CD14-positive monocyte (primary cell): ENCODE measurements at regions not wholly inside any gene's neighbourhood (a gene's known extent, or its start where the extent isn't known, plus 50 kb on each side); places are given as distances from the start of the nearest gene placed in this dataset.

Source experiments
- DNase-seq, 3 donors: peaks; one replicate each; pipeline ENCODE4 v3.0.0-alpha.2; 2011 to 2022
- H2AFZ ChIP-seq: 2 replicates; pipeline ENCODE4 v1.6.0; 2012; ENCODE audit warnings: mild to moderate bottlenecking, low read depth, low read length, inconsistent platforms; ENCODE audit not compliant: insufficient read depth, poor library complexity, severe bottlenecking
- H3K27ac ChIP-seq, 2 donors: 1 replicate in 1 of 2; 2 replicates in 1 of 2; pipeline ENCODE4 v1.5.1; 2012 to 2013; ENCODE audit warnings: low read length in 2 of 2, control low read depth in 1 of 2, inconsistent platforms in 1 of 2, low read depth in 1 of 2, mild to moderate bottlenecking in 1 of 2
- H3K27me3 ChIP-seq, 2 donors: one replicate each; pipeline versions ENCODE4 v1.6.0 to v1.6.1; 2011 to 2013; ENCODE audit warnings: low read length in 2 of 2; ENCODE audit not compliant: control insufficient read depth in 2 of 2, insufficient read depth in 2 of 2
- H3K36me3 ChIP-seq, 2 donors: replicated peaks in 1 of 2; 1 replicate in 1 of 2; 2 replicates in 1 of 2; pipeline versions ENCODE4 v1.5.1 to v1.6.1; 2012 to 2013; ENCODE audit warnings: low read length in 2 of 2, control low read depth in 1 of 2, inconsistent platforms in 1 of 2, mild to moderate bottlenecking in 1 of 2; ENCODE audit not compliant: insufficient read depth in 2 of 2, control insufficient read depth in 1 of 2
- H3K4me1 ChIP-seq, 2 donors: 1 replicate in 1 of 2; 2 replicates in 1 of 2; pipeline versions ENCODE4 v1.5.1 to v1.6.1; 2012 to 2013; ENCODE audit warnings: low read length in 2 of 2, control low read depth in 1 of 2, inconsistent platforms in 1 of 2, mild to moderate bottlenecking in 1 of 2, moderate library complexity in 1 of 2; ENCODE audit not compliant: insufficient read depth in 2 of 2, control insufficient read depth in 1 of 2
- H3K4me2 ChIP-seq: replicated peaks from 2 replicates; pipeline ENCODE3; 2012; ENCODE audit warnings: low read length, moderate library complexity, mild to moderate bottlenecking; ENCODE audit not compliant: poor library complexity, severe bottlenecking; ENCODE audit errors: extremely low read depth
- H3K4me3 ChIP-seq, 3 experiments: fragments of 200-600 bp in 1 of 3; sonication (generic) in 1 of 3; replicated peaks in 1 of 3; 1 replicate in 2 of 3; 2 replicates in 1 of 3; pipeline ENCODE4 v1.5.1; 2011 to 2013; ENCODE audit warnings: low read length in 3 of 3, mild to moderate bottlenecking in 3 of 3, control low read depth in 2 of 3, low read depth in 2 of 3, inconsistent platforms in 1 of 3, moderate library complexity in 1 of 3
- H3K79me2 ChIP-seq: 2 replicates; pipeline ENCODE4 v1.6.0; 2012; ENCODE audit warnings: mild to moderate bottlenecking, control low read depth, inconsistent platforms, low read length, moderate library complexity; ENCODE audit not compliant: insufficient read depth
- H3K9ac ChIP-seq: 2 replicates; pipeline ENCODE4 v1.6.0; 2017; ENCODE audit warnings: low read length, mild to moderate bottlenecking; ENCODE audit not compliant: insufficient read depth, poor library complexity, severe bottlenecking
- H3K9me3 ChIP-seq, 2 donors: replicated peaks in 1 of 2; 1 replicate in 1 of 2; 2 replicates in 1 of 2; pipeline versions ENCODE4 v1.5.1 to v1.6.1; 2012 to 2013; ENCODE audit warnings: low read length in 2 of 2, control low read depth in 1 of 2; ENCODE audit not compliant: control insufficient read depth in 1 of 2, insufficient read depth in 1 of 2
- H4K20me1 ChIP-seq: 2 replicates; pipeline ENCODE4 v1.6.0; 2012; ENCODE audit warnings: mild to moderate bottlenecking, low read length, control low read depth, moderate library complexity; ENCODE audit not compliant: insufficient read depth
- H3K27ac Mint-ChIP-seq, 7 donors: one replicate each; pipeline ENCODE4 v1.8.0; 2020; ENCODE audit warnings: mild to moderate bottlenecking in 7 of 7, mixed read lengths in 7 of 7, moderate library complexity in 6 of 7, inconsistent platforms in 2 of 7
- H3K27me3 Mint-ChIP-seq, 3 donors: one replicate each; pipeline ENCODE4 v1.8.0; 2021 to 2022; ENCODE audit warnings: low read depth in 3 of 3, mild to moderate bottlenecking in 3 of 3, mixed read lengths in 3 of 3, moderate library complexity in 3 of 3, inconsistent platforms in 1 of 3
- H3K36me3 Mint-ChIP-seq, 2 donors: one replicate each; pipeline ENCODE4 v1.8.0; 2020; ENCODE audit warnings: mixed read lengths in 2 of 2, inconsistent platforms in 1 of 2, mild to moderate bottlenecking in 1 of 2
- H3K4me1 Mint-ChIP-seq: one replicate; pipeline ENCODE4 v1.8.0; 2020; ENCODE audit warnings: mild to moderate bottlenecking, mixed read lengths
- H3K4me3 Mint-ChIP-seq, 2 donors: one replicate each; pipeline ENCODE4 v1.8.0; 2020; ENCODE audit warnings: mild to moderate bottlenecking in 2 of 2, mixed read lengths in 2 of 2, moderate library complexity in 1 of 2
- H3K9me3 Mint-ChIP-seq, 7 donors: one replicate each; pipeline ENCODE4 v1.8.0; 2020 to 2022; ENCODE audit warnings: mixed read lengths in 7 of 7, mild to moderate bottlenecking in 6 of 7, moderate library complexity in 6 of 7, inconsistent platforms in 2 of 7
- WGBS: methylation state at CpG from one replicate; pipeline ENCODE4 v1.1.5; 2013; ENCODE audit warnings: missing lambda C conversion rate; ENCODE audit not compliant: insufficient coverage; 5-methylcytosine and 5-hydroxymethylcytosine counted together
- intact Hi-C, 2 donors: fragments of 100-400 bp; cut with micrococcal nuclease; formaldehyde crosslinking; loops; one replicate each; pipeline versions ENCODE4 v1.15.0 to v1.15.1; 2023
- TF ChIP-seq, protein P1 (sequence below): fragments of 200-600 bp; IDR thresholded peaks from one replicate; pipeline ENCODE4 v1.8.0; 2022; ENCODE audit warnings: antibody characterized with exemption, mild to moderate bottlenecking

DNA sequence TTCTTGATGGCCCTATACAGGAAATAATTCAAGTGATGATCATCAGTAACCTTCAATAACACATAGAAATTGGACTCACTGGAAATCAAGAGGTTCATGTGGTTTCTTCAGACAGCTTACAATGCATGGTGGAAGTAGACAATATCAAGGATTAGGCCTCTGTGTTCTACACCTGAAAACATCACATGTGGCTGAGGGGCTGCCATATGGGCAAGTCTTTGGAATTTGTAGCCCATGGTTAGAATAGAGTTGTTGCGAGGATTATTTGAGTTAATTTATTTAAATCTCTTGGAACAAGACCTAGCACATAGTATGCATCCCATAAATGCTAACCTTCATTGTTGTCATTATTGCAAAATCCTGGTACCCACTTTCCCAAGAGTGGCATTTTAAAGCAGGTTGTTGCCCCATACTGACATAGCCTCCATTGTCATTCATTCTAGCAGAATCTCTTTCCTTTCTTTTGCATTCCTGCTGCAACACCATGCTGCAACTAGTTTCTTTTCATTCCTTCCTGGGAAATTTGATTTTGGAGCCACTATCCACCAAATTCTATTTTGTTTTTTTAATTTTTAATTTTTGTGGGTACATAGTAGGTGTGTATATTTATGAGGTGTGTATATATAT is 352.7 kb upstream of the NAV3 start:
- DNase-seq: no peak
- Histone ChIP-seq H4K20me1 (no peaks in the 10 kb centered on the region), H3K27ac (no peak overlapping the region), H3K9ac (no peak overlapping the region), H3K27me3 (no peaks in the 10 kb centered on the region), H3K4me1 (no peaks in the 10 kb centered on the region), H3K4me2 (no peak overlapping the region), H3K36me3 (no peaks in the 10 kb centered on the region), H3K4me3 (no peak overlapping the region), H3K9me3 (no peaks in the 10 kb centered on the region), H2AFZ (no peak overlapping the region), H3K79me2 (no peaks in the 10 kb centered on the region)
- Mint-ChIP-seq H3K9me3 (peaks cover 0 to 2% (median under 1%) of the 10 kb centered on the region in 7 donors), H3K27me3 (peaks cover 0 to 4% (median 0%) of the 10 kb centered on the region in 3 donors), H3K4me1 (no peaks in the 10 kb centered on the region), H3K4me3 (no peak overlapping the region), H3K27ac (no peak overlapping the region), H3K36me3 (no peaks in the 10 kb centered on the region)
- intact Hi-C loops: no loop called here
- WGBS: no CpG with 5 or more reads among the region's 1 CpG
- TF ChIP-seq, protein P1, sequence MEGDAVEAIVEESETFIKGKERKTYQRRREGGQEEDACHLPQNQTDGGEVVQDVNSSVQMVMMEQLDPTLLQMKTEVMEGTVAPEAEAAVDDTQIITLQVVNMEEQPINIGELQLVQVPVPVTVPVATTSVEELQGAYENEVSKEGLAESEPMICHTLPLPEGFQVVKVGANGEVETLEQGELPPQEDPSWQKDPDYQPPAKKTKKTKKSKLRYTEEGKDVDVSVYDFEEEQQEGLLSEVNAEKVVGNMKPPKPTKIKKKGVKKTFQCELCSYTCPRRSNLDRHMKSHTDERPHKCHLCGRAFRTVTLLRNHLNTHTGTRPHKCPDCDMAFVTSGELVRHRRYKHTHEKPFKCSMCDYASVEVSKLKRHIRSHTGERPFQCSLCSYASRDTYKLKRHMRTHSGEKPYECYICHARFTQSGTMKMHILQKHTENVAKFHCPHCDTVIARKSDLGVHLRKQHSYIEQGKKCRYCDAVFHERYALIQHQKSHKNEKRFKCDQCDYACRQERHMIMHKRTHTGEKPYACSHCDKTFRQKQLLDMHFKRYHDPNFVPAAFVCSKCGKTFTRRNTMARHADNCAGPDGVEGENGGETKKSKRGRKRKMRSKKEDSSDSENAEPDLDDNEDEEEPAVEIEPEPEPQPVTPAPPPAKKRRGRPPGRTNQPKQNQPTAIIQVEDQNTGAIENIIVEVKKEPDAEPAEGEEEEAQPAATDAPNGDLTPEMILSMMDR: no peak

DNA sequence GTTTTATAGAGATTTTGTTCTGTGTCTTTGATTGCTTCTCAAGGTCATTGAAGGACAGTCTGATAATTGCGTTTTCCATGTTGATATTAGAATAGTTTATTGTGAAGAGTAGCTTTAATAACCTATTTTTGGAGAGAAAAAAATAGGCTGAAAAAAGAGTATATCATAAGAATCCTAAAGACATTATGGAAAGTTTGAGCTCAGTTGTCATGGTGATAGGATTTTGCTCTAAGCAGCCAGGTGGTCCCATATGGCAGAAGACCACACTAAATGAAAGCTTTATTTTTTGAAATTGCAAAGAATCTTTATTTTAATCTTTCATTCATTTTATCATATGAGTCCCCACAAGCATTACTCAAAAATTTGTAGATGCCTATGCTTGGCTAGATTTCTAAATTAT is 358.9 kb upstream of the NAV3 start:
- no peak for DNase-seq
- WGBS: no CpG with 5 or more reads among the region's 1 CpG
- Histone ChIP-seq H3K4me2 (no peak overlapping the region), H3K36me3 (no peaks in the 10 kb centered on the region), H3K9me3 (peaks cover 0 to 3% of the 10 kb centered on the region in 2 donors), H4K20me1 (no peaks in the 10 kb centered on the region), H3K27ac (no peak overlapping the region), H2AFZ (no peak overlapping the region), H3K27me3 (no peaks in the 10 kb centered on the region), H3K79me2 (no peaks in the 10 kb centered on the region), H3K4me1 (no peaks in the 10 kb centered on the region), H3K9ac (no peak overlapping the region), H3K4me3 (no peak overlapping the region)
- peaks cover 0 to 4% (median 2%) of the 10 kb centered on the region in 7 donors for H3K9me3 Mint-ChIP-seq
- TF ChIP-seq, protein P1: no peak
- intact Hi-C loops: no loop called here
- no peaks in the 10 kb centered on the region for H3K4me1 Mint-ChIP-seq
- H3K36me3 Mint-ChIP-seq: no peaks in the 10 kb centered on the region
- H3K27me3 Mint-ChIP-seq: no peaks in the 10 kb centered on the region
- no peak overlapping the region for H3K4me3 Mint-ChIP-seq
- H3K27ac Mint-ChIP-seq: no peak overlapping the region
